Endothelial cell of umbilical vein (primary cell): ENCODE measurements at regions not wholly inside any gene's neighbourhood (a gene's known extent, or its start where the extent isn't known, plus 50 kb on each side); places are given as distances from the start of the nearest gene placed in this dataset.

ENCODE experiments used
- BruUV-seq: library from RNA; stranded (reverse); fragments of 400-500 nt; replicated peaks from 2 replicates; lab custom pipeline; 2021; lab: Mats Ljungman, UMichigan
- CTCF ChIA-PET: fragments of 300-600, 350-600 bp; sonication (Branson Sonifier 250); formaldehyde crosslinking; loops from one replicate; lab custom pipeline; 2021; ENCODE audit warnings: antibody characterized with exemption, inconsistent platforms; lab: Charles Lee
- POLR2A ChIA-PET: fragments of 300-600, 350-600 bp; sonication (Branson Sonifier 250); formaldehyde crosslinking; loops from one replicate; lab custom pipeline; 2021; ENCODE audit warnings: antibody characterized with exemption, inconsistent platforms; lab: Charles Lee
- DNase-seq: peaks from one replicate; pipeline ENCODE4 v3.0.0-alpha.2; 2011; ENCODE audit warnings: low read depth, low spot score
- FAIRE-seq: peaks from 2 replicates; lab custom pipeline; 2011; peaks lifted over from hg19 to GRCh38; lab: Jason Lieb, UNC
- H2AFZ ChIP-seq: 2 replicates; pipeline ENCODE4 v1.6.0; 2012; ENCODE audit warnings: low read depth, low read length, control low read depth, inconsistent platforms
- H3K27ac ChIP-seq: 2 replicates; pipeline ENCODE4 v1.5.1; 2011; ENCODE audit warnings: low read depth, mild to moderate bottlenecking, control low read depth, low read length, moderate library complexity; ENCODE audit not compliant: insufficient read depth
- H3K27me3 ChIP-seq, 2 experiments: 2 replicates each; pipeline versions ENCODE4 v1.6.0 to v1.6.1; 2011; ENCODE audit warnings: low read length in 2 of 2, mixed read lengths in 1 of 2; ENCODE audit not compliant: control insufficient read depth in 2 of 2, insufficient read depth in 2 of 2
- H3K36me3 ChIP-seq, 2 experiments: 2 replicates in 1 of 2; 3 replicates in 1 of 2; pipeline ENCODE4 v1.5.1; 2011; ENCODE audit warnings: low read length in 2 of 2, mild to moderate bottlenecking in 1 of 2, moderate library complexity in 1 of 2; ENCODE audit not compliant: control insufficient read depth in 2 of 2, insufficient read depth in 2 of 2; ENCODE audit errors: extremely low read depth in 1 of 2
- H3K4me1 ChIP-seq: 3 replicates; pipeline ENCODE4 v1.5.1; 2011; ENCODE audit warnings: mild to moderate bottlenecking, low read length; ENCODE audit not compliant: control insufficient read depth, insufficient read depth; ENCODE audit errors: extremely low read depth
- H3K4me2 ChIP-seq: 2 replicates; pipeline ENCODE4 v1.6.1; 2011; ENCODE audit warnings: low read length, control low read depth, mixed read lengths; ENCODE audit not compliant: insufficient read depth
- H3K4me3 ChIP-seq, 3 experiments: fragments of 200-600 bp in 1 of 3; sonication (generic), shearing (Covaris generic) in 1 of 3; replicated peaks in 1 of 3; 2 replicates each; pipeline ENCODE4 v1.5.1; 2011 to 2016; ENCODE audit warnings: control low read depth in 3 of 3, low read length in 3 of 3, mild to moderate bottlenecking in 2 of 3, inconsistent platforms in 1 of 3, low read depth in 1 of 3, moderate library complexity in 1 of 3; ENCODE audit not compliant: insufficient read depth in 1 of 3
- H3K79me2 ChIP-seq: 2 replicates; pipeline ENCODE4 v1.6.0; 2012; ENCODE audit warnings: low read length, inconsistent platforms; ENCODE audit not compliant: control insufficient read depth, insufficient read depth
- H3K9ac ChIP-seq: replicated peaks from 2 replicates; pipeline ENCODE3; 2011; ENCODE audit warnings: low read length, control low read depth; ENCODE audit not compliant: insufficient read depth; ENCODE audit errors: extremely low read depth
- H3K9me1 ChIP-seq: replicated peaks from 3 replicates; pipeline ENCODE4 v1.6.0; 2011; ENCODE audit warnings: mild to moderate bottlenecking, low read length; ENCODE audit not compliant: control insufficient read depth, insufficient read depth; ENCODE audit errors: extremely low read depth
- H3K9me3 ChIP-seq: replicated peaks from 2 replicates; pipeline ENCODE4 v1.5.1; 2012; ENCODE audit warnings: low read length, inconsistent platforms; ENCODE audit not compliant: control insufficient read depth, insufficient read depth
- H4K20me1 ChIP-seq: replicated peaks from 2 replicates; pipeline ENCODE3; 2011; ENCODE audit warnings: mild to moderate bottlenecking, low read length; ENCODE audit not compliant: control insufficient read depth, insufficient read depth; ENCODE audit errors: extremely low read depth
- EZH2 ChIP-seq: IDR thresholded peaks from 2 replicates; pipeline ENCODE4 v1.6.1; 2012; ENCODE audit warnings: borderline replicate concordance, low read depth, mild to moderate bottlenecking, moderate library complexity, low read length, inconsistent platforms; ENCODE audit not compliant: severe bottlenecking
- FOS ChIP-seq: IDR thresholded peaks from 2 replicates; pipeline ENCODE4 v1.6.1; 2011; ENCODE audit warnings: mild to moderate bottlenecking, low read length, moderate library complexity, borderline replicate concordance; ENCODE audit not compliant: insufficient read depth
- GATA2 ChIP-seq: IDR thresholded peaks from 2 replicates; pipeline ENCODE4 v1.7.0; 2011; ENCODE audit warnings: low read depth, mild to moderate bottlenecking, moderate library complexity, mixed read lengths, low read length; ENCODE audit not compliant: insufficient read length, insufficient read depth
- JUN ChIP-seq: IDR thresholded peaks from 2 replicates; pipeline ENCODE4 v1.6.1; 2011; ENCODE audit warnings: borderline replicate concordance, low read depth; ENCODE audit not compliant: insufficient read length, insufficient read depth
- MYC ChIP-seq: IDR thresholded peaks from one replicate; pipeline ENCODE4 v1.6.1; 2011; ENCODE audit warnings: mild to moderate bottlenecking, low read depth, low read length
- POLR2A ChIP-seq: IDR thresholded peaks from 2 replicates; pipeline ENCODE4 v1.6.1; 2012; ENCODE audit warnings: low read depth, mild to moderate bottlenecking, control low read depth, low read length
- POLR2AphosphoS5 ChIP-seq: IDR thresholded peaks from 2 replicates; pipeline ENCODE4 v1.6.1; 2012; ENCODE audit warnings: low read depth, mild to moderate bottlenecking, control low read depth, low read length, moderate library complexity; ENCODE audit not compliant: insufficient read depth
- dilution Hi-C: fragments of 300-500 bp; cut with MboI; formaldehyde crosslinking; loops from one replicate; pipeline ENCODE4 v1.15.0; 2019; ENCODE audit warnings: low sequenced_read_pairs; ENCODE audit not compliant: extremely low pct_ligation_motif_present
- intact Hi-C: fragments of 100-400 bp; cut with micrococcal nuclease; formaldehyde crosslinking; loops from one replicate; pipeline ENCODE4 v1.10.0; 2022
- TF ChIP-seq, protein P1 (sequence below): IDR thresholded peaks from 2 replicates; pipeline ENCODE4 v1.6.1; 2011; ENCODE audit not compliant: insufficient read depth, insufficient read length
- TF ChIP-seq, protein P2 (sequence below), 2 donors: IDR thresholded peaks; 1 replicate in 1 of 2; 2 replicates in 1 of 2; pipeline ENCODE4 v1.5.1; 2011; ENCODE audit warnings: low read length in 2 of 2, mild to moderate bottlenecking in 2 of 2, moderate library complexity in 2 of 2, control low read depth in 1 of 2, inconsistent platforms in 1 of 2, low read depth in 1 of 2; ENCODE audit not compliant: insufficient read depth in 1 of 2; ENCODE audit errors: extremely low read depth in 1 of 2

DNA sequence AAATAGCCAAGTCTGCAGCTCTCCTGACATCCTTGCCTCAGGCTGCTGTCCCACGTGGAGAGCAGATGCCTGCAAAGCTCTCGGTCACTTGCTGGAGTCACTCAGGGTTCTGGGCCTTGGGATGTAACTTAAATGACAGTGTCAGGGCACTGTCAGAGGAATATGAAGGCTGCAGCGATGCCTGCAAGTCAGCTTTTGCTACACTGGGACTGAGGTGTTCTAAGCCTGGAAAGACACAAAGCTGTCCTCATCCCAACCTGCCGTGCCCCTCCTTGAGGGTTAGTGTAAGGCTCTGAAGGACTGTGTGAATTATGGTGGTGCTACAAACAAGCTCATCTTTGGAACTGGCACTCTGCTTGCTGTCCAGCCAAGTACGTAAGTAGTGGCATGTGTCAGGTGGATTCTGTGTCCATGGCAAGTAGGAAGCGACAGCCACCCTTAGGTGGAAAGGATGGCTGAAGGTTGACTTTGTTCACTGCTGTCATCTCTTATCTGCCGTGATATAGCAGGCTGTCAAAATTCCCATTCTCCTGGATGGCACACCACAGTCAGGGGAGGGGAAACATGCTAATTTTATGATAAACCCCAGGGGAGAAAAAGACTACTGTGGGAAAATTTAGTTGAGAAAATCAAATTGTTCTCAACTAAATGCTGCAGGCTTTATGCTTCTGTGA lies 79.9 kb downstream of the DAD1 start:
- Histone ChIP-seq H3K79me2 (no peaks in the 10 kb centered on the region), H3K36me3 (no peaks in the 10 kb centered on the region), H3K4me3 (no peak overlapping the region), H2AFZ (no peak overlapping the region), H4K20me1 (no peaks in the 10 kb centered on the region), H3K4me2 (no peak overlapping the region), H3K27me3 (no peaks in the 10 kb centered on the region), H3K9me3 (no peaks in the 10 kb centered on the region), H3K9me1 (no peaks in the 10 kb centered on the region), H3K9ac (no peak overlapping the region), H3K27ac (no peak overlapping the region), H3K4me1 (peaks cover 13% of the 10 kb centered on the region)
- dilution Hi-C loops: no loop called here
- BruUV-seq: no TSS peak
- FAIRE-seq: no peak
- no peak for DNase-seq
- ChIA-PET CTCF (interaction anchor here (1.4 kb wide), 1 partner anchor 37 kb away, joined by 3 read pairs; no protein-coding TSS in a partner anchor), POLR2A (no interaction called here)
- TF ChIP-seq, protein P1, sequence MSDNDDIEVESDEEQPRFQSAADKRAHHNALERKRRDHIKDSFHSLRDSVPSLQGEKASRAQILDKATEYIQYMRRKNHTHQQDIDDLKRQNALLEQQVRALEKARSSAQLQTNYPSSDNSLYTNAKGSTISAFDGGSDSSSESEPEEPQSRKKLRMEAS: no peak
- TF ChIP-seq POLR2A (no peak), GATA2 (no peak), POLR2AphosphoS5 (no peak)
- intact Hi-C loops: no loop called here

- BruUV-seq: no TSS peak
- Histone ChIP-seq H3K36me3 (no peaks in the 10 kb centered on the region), H3K9me3 (no peaks in the 10 kb centered on the region), H3K4me2 (no peak overlapping the region), H3K27ac (no peak overlapping the region), H3K4me1 (peaks cover 13% of the 10 kb centered on the region), H3K9me1 (no peaks in the 10 kb centered on the region), H4K20me1 (no peaks in the 10 kb centered on the region), H2AFZ (no peak overlapping the region), H3K9ac (no peak overlapping the region), H3K79me2 (no peaks in the 10 kb centered on the region), H3K27me3 (no peaks in the 10 kb centered on the region), H3K4me3 (no peak overlapping the region)
- dilution Hi-C loops (no loop called here), intact Hi-C loops (no loop called here)
- ChIA-PET POLR2A (no interaction called here), CTCF (no interaction called here)
- FAIRE-seq (no peak), DNase-seq (no peak)
- TF ChIP-seq POLR2AphosphoS5 (no peak), EZH2 (no peak), MYC (no peak), FOS (no peak), POLR2A (no peak), JUN (no peak), GATA2 (no peak)
- TF ChIP-seq, protein P2, sequence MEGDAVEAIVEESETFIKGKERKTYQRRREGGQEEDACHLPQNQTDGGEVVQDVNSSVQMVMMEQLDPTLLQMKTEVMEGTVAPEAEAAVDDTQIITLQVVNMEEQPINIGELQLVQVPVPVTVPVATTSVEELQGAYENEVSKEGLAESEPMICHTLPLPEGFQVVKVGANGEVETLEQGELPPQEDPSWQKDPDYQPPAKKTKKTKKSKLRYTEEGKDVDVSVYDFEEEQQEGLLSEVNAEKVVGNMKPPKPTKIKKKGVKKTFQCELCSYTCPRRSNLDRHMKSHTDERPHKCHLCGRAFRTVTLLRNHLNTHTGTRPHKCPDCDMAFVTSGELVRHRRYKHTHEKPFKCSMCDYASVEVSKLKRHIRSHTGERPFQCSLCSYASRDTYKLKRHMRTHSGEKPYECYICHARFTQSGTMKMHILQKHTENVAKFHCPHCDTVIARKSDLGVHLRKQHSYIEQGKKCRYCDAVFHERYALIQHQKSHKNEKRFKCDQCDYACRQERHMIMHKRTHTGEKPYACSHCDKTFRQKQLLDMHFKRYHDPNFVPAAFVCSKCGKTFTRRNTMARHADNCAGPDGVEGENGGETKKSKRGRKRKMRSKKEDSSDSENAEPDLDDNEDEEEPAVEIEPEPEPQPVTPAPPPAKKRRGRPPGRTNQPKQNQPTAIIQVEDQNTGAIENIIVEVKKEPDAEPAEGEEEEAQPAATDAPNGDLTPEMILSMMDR (IDR thresholded peaks at IDR 0.05; ENCODE audit: extremely low read depth in 1 of 2, insufficient read depth in 1 of 2, low read depth in 1 of 2, low read length in 2 of 2): no peak
- TF ChIP-seq, protein P1: no peak
Observed at GRCh38 chr14:22508662-22509035, 80.4 kb downstream of the DAD1 start.
